ENCODE measurements at regions not wholly inside any gene's neighbourhood (a gene's known extent, or its start where the extent isn't known, plus 50 kb on each side); places are given as distances from the start of the nearest gene placed in this dataset.

DNA sequence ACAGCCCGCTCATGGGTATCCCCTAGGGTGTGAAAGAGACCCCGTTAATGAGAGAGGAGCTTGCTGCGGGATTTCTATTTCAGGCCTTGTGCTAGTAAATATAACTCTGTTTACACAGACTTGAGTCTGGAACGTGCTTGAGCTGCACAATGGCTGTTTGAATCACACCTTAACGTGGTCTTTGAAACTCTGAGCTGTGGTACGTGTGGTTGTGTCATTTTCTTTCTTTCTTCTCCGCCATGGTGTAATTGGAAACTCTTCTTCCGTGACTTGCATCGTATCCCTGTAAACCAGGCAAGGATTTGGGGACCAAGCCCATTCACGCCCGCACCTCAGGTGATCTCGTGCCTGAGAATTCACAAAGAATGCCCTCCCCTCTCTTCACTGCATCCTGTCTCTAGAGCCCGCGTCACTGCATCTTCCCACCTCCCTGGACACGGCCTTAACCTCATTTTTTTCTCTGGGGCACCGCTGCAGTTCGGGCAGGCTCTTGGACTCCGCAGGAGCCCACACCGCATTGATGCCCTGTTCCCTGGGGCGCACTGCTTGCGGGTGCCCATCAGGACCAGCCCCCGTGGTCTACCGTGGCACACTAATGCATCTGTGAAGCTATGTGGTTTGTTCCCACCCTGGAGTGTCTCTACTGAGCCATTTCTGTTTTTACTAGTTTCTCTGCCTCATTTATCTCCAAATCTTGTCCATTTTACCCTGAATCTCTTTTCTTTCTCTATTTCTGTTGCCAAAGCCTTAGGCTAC lies 78.4 kb upstream of the PARP11 start:
- no peak for TF ChIP-seq POLR2A (IDR thresholded peaks at IDR 0.05)
- TF ChIP-seq, protein P1, sequence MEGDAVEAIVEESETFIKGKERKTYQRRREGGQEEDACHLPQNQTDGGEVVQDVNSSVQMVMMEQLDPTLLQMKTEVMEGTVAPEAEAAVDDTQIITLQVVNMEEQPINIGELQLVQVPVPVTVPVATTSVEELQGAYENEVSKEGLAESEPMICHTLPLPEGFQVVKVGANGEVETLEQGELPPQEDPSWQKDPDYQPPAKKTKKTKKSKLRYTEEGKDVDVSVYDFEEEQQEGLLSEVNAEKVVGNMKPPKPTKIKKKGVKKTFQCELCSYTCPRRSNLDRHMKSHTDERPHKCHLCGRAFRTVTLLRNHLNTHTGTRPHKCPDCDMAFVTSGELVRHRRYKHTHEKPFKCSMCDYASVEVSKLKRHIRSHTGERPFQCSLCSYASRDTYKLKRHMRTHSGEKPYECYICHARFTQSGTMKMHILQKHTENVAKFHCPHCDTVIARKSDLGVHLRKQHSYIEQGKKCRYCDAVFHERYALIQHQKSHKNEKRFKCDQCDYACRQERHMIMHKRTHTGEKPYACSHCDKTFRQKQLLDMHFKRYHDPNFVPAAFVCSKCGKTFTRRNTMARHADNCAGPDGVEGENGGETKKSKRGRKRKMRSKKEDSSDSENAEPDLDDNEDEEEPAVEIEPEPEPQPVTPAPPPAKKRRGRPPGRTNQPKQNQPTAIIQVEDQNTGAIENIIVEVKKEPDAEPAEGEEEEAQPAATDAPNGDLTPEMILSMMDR (IDR thresholded peaks at IDR 0.05) = no peak
